ENCODE measurements at regions not wholly inside any gene's neighbourhood (a gene's known extent, or its start where the extent isn't known, plus 50 kb on each side); places are given as distances from the start of the nearest gene placed in this dataset.
"Not testable (repeated sequence)": the region's sequence is repeated elsewhere in the genome, so short reads cannot be mapped to it uniquely, and the experiment has no call there.

- Mint-ChIP-seq H3K27ac (no peak overlapping the region), H3K36me3 (no peaks in the 10 kb centered on the region), H3K4me3 (no peak overlapping the region), H3K4me1 (no peaks in the 10 kb centered on the region), H3K9me3 (no peaks in the 10 kb centered on the region), H3K27me3 (no peaks in the 10 kb centered on the region)
- no peak for DNase-seq
- ATAC-seq (ENCODE audit: low read depth) = no peak
- POLR2A ChIA-PET = no interaction called here
Measured at GRCh38 chr16:65817066-65817465, 549.4 kb upstream of the CDH5 start.

- POLR2A ChIA-PET = no interaction called here
Measured at GRCh38 chr16:65816556-65816955, 549.9 kb upstream of the CDH5 start.

GRCh38 chr16:65815707-65816106, 550.8 kb upstream of the CDH5 start:
- POLR2A ChIA-PET = no interaction called here
- H3K27me3 Mint-ChIP-seq = no peaks in the 10 kb centered on the region
- no peaks in the 10 kb centered on the region for H3K9me3 Mint-ChIP-seq
- H3K4me3 Mint-ChIP-seq = no peak overlapping the region
- DNase-seq (no peak), ATAC-seq (ENCODE audit: low read depth) (no peak)
- no peaks in the 10 kb centered on the region for H3K36me3 Mint-ChIP-seq
- no peaks in the 10 kb centered on the region for H3K4me1 Mint-ChIP-seq
- H3K27ac Mint-ChIP-seq = no peak overlapping the region

More at GRCh38 chr16:65816556-65816955, 549.9 kb upstream of the CDH5 start:
- no peaks in the 10 kb centered on the region for H3K27me3 Mint-ChIP-seq
- H3K4me3 Mint-ChIP-seq = no peak overlapping the region
- no peaks in the 10 kb centered on the region for H3K9me3 Mint-ChIP-seq
- H3K36me3 Mint-ChIP-seq = no peaks in the 10 kb centered on the region
- ATAC-seq (ENCODE audit: low read depth) = no peak
- H3K4me1 Mint-ChIP-seq = no peaks in the 10 kb centered on the region
- H3K27ac Mint-ChIP-seq = no peak overlapping the region
- DNase-seq = no peak

- H3K36me3 Mint-ChIP-seq; H3K27ac Mint-ChIP-seq; H3K9me3 Mint-ChIP-seq; POLR2A ChIA-PET; H3K4me3 Mint-ChIP-seq; H3K27me3 Mint-ChIP-seq; ATAC-seq (ENCODE audit: low read depth); H3K4me1 Mint-ChIP-seq; DNase-seq: not testable (repeated sequence)
Measured at GRCh38 chr16:65813879-65814278, 552.6 kb upstream of the CDH5 start.

- Mint-ChIP-seq H3K9me3 (peaks cover 2% of the 10 kb centered on the region), H3K4me3 (no peak overlapping the region), H3K36me3 (no peaks in the 10 kb centered on the region), H3K27ac (no peak overlapping the region), H3K27me3 (no peaks in the 10 kb centered on the region), H3K4me1 (no peaks in the 10 kb centered on the region)
- POLR2A ChIA-PET = no interaction called here
- ATAC-seq (ENCODE audit: low read depth) (no peak), DNase-seq (no peak)
Measured at GRCh38 chr16:65809627-65810026, 556.9 kb upstream of the CDH5 start.

- Mint-ChIP-seq H3K27me3 (no peaks in the 10 kb centered on the region), H3K9me3 (peaks cover 2% of the 10 kb centered on the region), H3K4me3 (no peak overlapping the region), H3K27ac (no peak overlapping the region), H3K36me3 (no peaks in the 10 kb centered on the region), H3K4me1 (no peaks in the 10 kb centered on the region)
- DNase-seq (no peak), ATAC-seq (ENCODE audit: low read depth) (no peak)
- POLR2A ChIA-PET = no interaction called here
Measured at GRCh38 chr16:65808790-65809189, 557.7 kb upstream of the CDH5 start.

- POLR2A ChIA-PET = no interaction called here
- Mint-ChIP-seq H3K4me3 (no peak overlapping the region), H3K27ac (no peak overlapping the region), H3K9me3 (peaks cover 2% of the 10 kb centered on the region), H3K4me1 (no peaks in the 10 kb centered on the region), H3K36me3 (no peaks in the 10 kb centered on the region), H3K27me3 (no peaks in the 10 kb centered on the region)
- DNase-seq (no peak), ATAC-seq (ENCODE audit: low read depth) (no peak)
Measured at GRCh38 chr16:65807858-65808257, 558.6 kb upstream of the CDH5 start.

- H3K4me1 Mint-ChIP-seq; H3K4me3 Mint-ChIP-seq; POLR2A ChIA-PET; H3K27ac Mint-ChIP-seq; DNase-seq; H3K9me3 Mint-ChIP-seq; H3K27me3 Mint-ChIP-seq; H3K36me3 Mint-ChIP-seq; ATAC-seq (ENCODE audit: low read depth): not testable (repeated sequence)
Measured at GRCh38 chr16:65805704-65806103, 560.8 kb upstream of the CDH5 start.

GRCh38 chr16:65796481-65796880, 570.0 kb upstream of the CDH5 start:
- H3K4me3 Mint-ChIP-seq = no peak overlapping the region
- H3K36me3 Mint-ChIP-seq = no peaks in the 10 kb centered on the region
- H3K9me3 Mint-ChIP-seq = no peaks in the 10 kb centered on the region
- POLR2A ChIA-PET = no interaction called here
- no peak for ATAC-seq (ENCODE audit: low read depth)
- H3K27ac Mint-ChIP-seq = no peak overlapping the region
- H3K4me1 Mint-ChIP-seq = no peaks in the 10 kb centered on the region
- no peak for DNase-seq
- no peaks in the 10 kb centered on the region for H3K27me3 Mint-ChIP-seq

- Mint-ChIP-seq H3K4me3 (no peak overlapping the region), H3K27me3 (no peaks in the 10 kb centered on the region), H3K27ac (no peak overlapping the region), H3K36me3 (no peaks in the 10 kb centered on the region), H3K4me1 (no peaks in the 10 kb centered on the region), H3K9me3 (no peaks in the 10 kb centered on the region)
- ATAC-seq (ENCODE audit: low read depth) = no peak
- no peak for DNase-seq
- POLR2A ChIA-PET = no interaction called here
Measured at GRCh38 chr16:65794973-65795372, 571.5 kb upstream of the CDH5 start.

- Mint-ChIP-seq H3K27me3 (no peaks in the 10 kb centered on the region), H3K36me3 (no peaks in the 10 kb centered on the region), H3K4me3 (no peak overlapping the region), H3K4me1 (no peaks in the 10 kb centered on the region), H3K9me3 (no peaks in the 10 kb centered on the region), H3K27ac (no peak overlapping the region)
- POLR2A ChIA-PET = no interaction called here
- DNase-seq = no peak
- ATAC-seq (ENCODE audit: low read depth) = no peak
Measured at GRCh38 chr16:65793781-65794180, 572.7 kb upstream of the CDH5 start.

- Mint-ChIP-seq H3K9me3 (no peaks in the 10 kb centered on the region), H3K4me1 (no peaks in the 10 kb centered on the region), H3K36me3 (no peaks in the 10 kb centered on the region), H3K4me3 (no peak overlapping the region), H3K27ac (no peak overlapping the region), H3K27me3 (no peaks in the 10 kb centered on the region)
- POLR2A ChIA-PET = no interaction called here
- no peak for ATAC-seq (ENCODE audit: low read depth)
- DNase-seq = no peak
Measured at GRCh38 chr16:65790768-65791167, 575.7 kb upstream of the CDH5 start.

- Mint-ChIP-seq H3K27ac (no peak overlapping the region), H3K4me1 (no peaks in the 10 kb centered on the region), H3K36me3 (no peaks in the 10 kb centered on the region), H3K9me3 (no peaks in the 10 kb centered on the region), H3K4me3 (no peak overlapping the region), H3K27me3 (no peaks in the 10 kb centered on the region)
- DNase-seq = no peak
- no peak for ATAC-seq (ENCODE audit: low read depth)
- POLR2A ChIA-PET = no interaction called here
Measured at GRCh38 chr16:65789161-65789945, 577.1 kb upstream of the CDH5 start.

- Mint-ChIP-seq H3K4me1 (no peaks in the 10 kb centered on the region), H3K27ac (no peak overlapping the region), H3K27me3 (no peaks in the 10 kb centered on the region), H3K36me3 (no peaks in the 10 kb centered on the region), H3K4me3 (no peak overlapping the region), H3K9me3 (no peaks in the 10 kb centered on the region)
- POLR2A ChIA-PET = no interaction called here
- DNase-seq (no peak), ATAC-seq (ENCODE audit: low read depth) (no peak)
Measured at GRCh38 chr16:65788434-65789140, 577.9 kb upstream of the CDH5 start.

Data from activated naive CD8-positive, alpha-beta T cell treated with anti-CD3 and anti-CD28 coated beads, Interleukin-2, amount 10 ng/mL, durations not matched to agents 7 days and 5 days (primary cell).